GM19240 (cell line): ENCODE measurements at regions not wholly inside any gene's neighbourhood (a gene's known extent, or its start where the extent isn't known, plus 50 kb on each side); places are given as distances from the start of the nearest gene placed in this dataset.

Experiments
- DNase-seq: peaks from one replicate; pipeline ENCODE4 v3.0.0; 2011; ENCODE audit warnings: low spot score; ENCODE audit not compliant: insufficient read length

DNA sequence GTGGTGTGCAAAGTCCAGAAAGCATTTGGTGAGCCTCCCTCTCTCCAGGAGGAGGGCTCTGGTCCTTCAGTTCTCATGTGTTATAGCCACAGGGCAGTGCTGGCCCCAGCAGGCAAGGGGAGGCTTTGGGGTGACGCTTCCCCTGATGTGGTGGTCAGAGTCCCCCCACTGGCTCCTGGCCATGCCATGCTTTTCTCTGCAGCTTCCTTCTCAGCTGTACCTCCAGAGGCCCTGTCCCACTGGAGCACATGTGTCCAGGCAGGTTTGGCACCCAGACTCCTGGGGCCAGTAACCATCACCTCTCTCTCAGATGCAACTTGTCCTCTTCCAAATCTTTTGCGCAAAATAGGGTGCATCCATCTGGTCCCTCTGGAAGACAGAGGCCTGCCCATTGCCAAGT, 233.0 kb upstream of the ZNF32 start:
- DNase-seq: no peak

DNA sequence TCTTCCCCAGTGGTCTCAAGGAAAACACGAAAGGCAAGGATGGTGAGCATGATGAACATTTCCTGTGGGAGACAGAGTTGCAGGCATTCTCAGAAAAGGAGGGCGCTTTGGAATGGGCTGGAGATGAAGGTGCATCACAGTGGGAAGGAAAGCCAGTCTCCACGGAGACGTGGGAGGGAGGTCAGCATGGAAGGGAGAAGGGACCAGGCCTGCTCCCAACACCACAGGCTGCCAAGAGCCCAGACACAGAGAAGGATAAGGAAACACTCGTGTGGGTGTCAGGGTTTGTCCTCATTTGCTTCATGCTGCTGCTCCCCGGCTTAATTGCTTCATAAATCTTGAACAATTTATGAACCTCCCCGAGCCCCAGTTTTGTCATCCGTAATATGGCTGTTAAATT, 231.5 kb upstream of the ZNF32 start:
- no peak for DNase-seq

DNA sequence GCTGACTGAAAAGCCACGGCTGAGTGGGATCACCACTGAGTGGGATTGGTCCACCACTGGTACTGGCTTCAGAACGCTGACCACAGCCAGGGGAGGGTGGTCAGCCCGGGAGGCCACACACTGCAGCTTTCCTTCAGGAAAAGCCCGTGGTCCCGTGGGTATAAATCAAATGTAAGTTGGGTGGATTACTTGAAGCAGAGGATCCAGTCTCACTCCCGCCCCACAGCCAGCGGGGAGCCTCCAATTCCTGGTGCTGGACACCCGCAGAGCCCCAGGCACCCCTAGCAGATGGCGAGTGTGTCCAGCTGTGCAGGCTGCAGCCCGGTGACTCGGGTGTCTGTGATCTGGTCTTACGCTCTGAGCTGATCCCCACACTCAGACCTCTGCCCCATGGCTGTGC, 231.1 kb upstream of the ZNF32 start:
- DNase-seq: no peak

DNA sequence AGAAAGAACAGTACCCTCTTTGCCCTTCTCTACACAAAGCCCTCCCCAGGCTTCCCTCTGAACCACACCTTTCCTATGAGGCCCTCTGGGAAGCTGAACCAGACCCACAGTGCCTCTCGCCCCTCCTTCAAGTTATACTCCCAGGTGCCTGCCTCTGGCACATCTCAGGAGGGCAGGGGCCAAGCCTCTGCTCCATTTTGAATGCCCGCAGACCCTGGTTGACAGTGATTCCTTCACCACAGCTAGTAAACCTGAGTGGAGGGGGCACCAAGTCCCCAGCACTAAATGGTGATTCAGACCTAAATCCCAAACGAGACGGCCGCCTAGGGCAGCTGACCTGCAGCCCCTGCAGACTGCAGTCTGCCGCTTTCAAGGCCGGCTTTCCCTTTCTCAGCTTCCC, 230.5 kb upstream of the ZNF32 start:
- no peak for DNase-seq

DNA sequence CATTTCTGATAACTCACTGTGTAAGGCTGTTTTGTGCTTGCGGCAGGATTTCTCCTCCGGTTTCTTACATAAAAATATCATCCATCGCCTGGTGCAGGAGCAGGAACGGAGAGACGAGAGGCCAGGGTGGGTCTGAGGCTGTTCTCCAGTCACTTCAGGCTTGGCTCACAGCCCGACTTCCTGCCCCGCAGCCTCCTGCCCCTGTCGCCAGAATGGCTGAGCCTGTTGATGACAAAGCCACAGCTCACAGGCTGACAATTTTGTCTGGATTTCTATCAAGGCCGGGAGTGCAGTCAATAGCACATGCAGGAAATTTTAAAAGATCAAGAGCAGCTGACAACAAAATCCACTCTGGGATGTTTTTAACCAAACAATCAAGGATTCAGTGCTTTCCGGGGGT, 229.7 kb upstream of the ZNF32 start:
- no peak for DNase-seq

DNA sequence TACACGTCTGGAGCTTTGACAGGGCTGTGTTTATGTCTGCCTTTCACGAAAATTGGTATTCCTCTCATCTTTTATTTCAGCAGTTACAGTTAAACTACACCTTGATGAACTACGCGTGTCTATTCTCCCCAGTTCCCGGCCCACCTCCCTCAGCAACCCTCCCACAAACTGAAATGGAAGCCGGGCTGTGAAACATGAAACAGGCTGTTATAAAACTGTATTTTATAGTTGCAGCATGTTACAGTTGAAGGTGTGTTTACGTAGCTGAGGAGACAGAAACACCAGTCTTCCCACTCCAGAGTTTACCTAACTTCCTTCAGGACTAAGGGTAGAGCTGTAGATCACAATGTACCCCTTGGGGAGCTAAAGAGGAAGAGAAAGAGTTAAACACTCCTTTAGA, 228.3 kb upstream of the ZNF32 start:
- DNase-seq: no peak

DNA sequence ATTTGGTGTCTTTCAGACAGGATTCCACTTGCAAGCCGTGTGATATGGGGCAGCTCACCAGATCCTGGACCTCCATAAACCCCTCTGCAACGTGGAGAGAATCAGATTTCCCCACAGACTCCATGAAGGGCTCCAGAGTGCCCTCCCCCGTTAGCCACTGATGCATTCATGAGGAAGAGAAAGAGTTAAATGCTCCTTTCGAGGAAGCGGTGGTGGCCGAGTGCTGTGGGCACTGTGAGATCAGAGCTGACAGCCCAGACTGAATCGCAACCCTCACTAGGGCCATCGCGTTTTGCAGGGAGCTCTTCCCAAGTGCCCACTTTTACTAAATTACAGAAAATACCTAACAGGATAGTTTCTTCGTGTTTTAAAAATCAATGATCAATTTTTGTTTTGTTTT, 226.3 kb upstream of the ZNF32 start:
- no peak for DNase-seq

DNA sequence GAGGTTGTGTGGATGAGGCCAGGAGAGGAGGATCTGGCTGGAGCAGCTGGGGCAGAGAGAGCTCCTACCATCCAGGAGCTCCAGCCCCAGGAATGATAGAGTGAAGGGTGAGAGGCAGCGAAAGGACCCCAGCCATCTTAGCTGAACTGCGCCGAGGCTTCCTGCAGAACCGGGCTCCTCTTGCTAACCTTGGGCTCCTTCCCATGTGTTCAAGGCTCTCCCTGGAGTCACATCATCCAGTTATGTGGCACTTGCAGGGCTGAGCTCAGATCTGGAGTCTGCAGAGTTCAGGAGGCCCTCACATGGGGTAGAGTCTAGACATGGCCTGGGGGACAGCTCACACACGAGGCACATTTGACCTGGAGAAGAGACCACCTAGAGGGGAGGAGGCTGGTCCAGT, 225.0 kb upstream of the ZNF32 start:
- no peak for DNase-seq

DNA sequence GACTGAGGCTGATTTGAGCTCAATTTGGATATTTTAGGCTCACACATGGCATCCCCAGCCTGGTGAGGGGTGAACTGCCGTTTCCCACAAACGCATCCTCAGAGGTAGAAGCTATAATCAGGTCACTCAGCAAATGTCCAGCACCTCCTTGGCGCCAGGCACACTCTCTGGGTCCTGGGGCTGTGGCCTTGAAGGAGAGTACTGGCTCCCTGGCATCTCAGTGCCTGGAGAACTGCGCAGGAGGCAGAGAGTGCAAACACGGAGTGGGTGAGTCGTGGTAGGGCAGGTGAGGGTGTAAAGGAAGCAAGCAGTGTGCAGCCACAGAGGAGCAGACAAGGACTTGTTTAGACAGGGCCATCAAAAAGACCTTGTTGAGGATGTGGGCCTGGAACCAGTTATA, 224.0 kb upstream of the ZNF32 start:
- DNase-seq: no peak

DNA sequence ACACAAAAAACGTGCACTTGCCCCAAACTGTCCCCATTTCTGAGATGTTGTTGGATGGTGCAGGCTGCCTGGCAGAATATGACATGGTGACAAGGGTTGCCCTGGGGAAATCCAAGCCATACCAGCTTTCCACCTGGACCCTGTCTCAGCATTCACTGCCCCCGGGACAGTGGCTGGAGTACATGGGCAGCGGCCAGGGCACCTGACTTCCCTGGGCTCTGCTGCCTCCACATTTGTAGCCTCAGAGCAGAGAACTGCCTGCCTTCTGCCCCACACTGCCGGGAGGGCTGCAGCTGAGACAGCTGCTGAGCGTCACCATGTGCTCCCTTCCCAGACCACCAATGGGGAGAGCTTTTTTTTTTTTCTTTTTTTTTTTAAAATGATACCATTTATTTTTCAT, 222.9 kb upstream of the ZNF32 start:
- no peak for DNase-seq

DNA sequence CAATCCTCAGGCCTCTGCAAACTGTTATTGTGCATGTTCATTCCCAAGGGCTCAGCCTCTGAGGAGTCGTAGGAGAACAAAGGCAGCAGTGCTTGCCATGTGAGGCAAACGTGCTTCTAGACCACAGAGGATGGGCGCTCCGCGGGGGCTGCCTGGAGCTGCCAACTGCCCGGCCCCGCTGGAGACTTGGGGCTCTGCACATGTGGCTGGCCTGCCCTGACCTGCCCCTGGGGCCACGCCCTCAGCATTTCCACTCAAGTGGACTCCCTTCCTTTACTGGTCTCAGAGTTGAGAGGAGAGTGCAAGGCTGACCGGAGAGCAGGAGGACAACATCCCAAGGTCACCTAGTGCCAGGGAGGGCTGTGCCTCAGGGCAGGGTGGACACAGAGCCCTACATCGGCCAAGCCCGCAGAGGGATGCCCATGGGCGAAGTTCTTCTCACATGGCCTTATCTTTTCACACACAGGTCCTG, 222.3 kb upstream of the ZNF32 start:
- no peak for DNase-seq

DNA sequence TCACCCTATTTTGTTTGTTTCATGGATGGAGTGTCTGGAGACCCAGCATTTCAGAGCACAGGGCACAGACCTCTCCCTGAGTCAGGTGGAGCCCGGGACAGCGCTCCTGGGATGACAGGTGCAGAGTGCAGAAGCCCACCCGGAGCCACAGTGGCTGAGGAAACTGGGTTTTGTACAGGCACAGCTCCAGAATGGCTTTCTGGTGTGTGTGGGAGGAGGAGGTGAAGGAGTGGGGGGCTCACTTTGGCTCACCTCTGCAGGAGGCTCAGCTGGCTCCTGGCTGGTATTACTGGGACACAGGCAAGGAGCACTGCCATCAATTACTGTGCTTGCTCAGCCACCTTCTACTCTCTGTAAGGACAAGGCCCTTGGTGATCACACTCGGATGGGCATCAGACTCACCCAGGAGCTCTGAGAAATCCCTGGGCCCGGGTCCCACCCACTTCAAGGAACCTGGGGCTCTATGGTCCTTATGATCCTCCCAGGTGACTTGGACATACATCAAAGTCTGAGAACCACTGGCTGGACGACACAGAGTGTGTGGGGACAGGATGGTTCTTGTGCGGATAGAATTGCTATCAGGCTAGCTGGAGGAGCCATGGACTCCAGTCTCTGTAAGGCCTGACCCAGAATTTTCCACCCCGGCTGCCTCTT, 221.1 kb upstream of the ZNF32 start:
- DNase-seq: no peak

DNA sequence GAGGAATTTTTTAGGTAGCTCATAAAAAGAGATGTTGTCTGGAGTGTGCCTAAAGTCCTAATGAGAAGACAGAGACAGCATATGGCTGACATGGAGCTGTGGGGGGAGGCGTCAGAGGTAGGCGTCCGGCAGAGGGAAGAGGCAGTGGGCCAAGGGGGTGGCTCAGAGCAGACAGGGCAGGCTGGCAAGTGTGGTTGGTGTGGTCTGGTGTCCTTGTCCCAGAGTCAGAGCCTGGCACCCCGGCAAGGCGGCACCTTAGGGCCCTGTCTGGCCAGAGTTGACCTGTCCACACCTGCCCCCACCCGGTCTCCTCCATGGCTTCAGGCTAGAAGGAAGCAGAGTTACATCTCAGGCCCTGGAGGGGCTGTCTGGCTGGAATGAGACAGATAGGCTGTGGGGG, 220.3 kb upstream of the ZNF32 start:
- DNase-seq: no peak

DNA sequence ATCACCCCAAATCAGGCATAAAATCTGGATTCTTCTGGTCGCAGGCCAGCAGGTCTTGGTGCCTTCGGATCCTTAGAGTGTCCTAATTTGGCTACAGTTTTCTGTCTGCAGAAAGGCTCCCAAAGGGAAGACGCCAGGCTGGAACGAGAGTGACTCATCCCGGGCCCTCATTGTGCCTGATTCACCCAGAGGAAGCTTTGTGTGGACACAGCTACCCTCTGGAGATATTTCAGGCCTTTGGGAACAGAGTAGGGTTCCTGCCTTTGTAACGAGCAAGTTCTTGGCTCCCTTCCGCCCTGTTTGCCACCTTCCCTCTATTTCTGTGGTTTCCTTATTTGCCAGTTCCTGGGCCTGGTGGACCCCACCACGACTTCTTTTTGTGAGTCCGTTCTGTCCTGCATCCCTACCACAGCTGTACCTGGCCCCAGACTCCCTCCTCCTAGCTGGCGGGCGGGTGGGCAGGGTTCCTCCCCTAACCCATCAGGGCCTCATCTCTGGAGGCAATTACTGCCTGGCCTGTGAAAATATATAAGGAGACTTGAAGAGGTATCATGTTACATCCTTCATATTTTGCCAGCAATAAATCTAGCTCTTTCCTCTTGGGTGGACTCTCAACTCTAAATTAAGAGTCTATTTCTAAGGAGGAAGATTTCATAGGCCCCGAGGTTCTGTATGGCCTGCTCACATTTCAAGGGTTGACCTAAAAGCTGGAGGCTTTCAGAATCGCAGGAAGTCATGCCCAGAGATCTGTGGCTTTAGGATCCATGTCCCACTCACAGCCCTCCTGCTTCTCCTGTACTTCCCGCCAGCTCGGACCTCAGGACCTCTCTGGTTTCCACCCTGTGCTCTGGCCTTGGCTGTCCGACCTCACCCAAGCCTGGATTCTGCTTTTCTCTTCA, 219.2 kb upstream of the ZNF32 start:
- no peak for DNase-seq

DNA sequence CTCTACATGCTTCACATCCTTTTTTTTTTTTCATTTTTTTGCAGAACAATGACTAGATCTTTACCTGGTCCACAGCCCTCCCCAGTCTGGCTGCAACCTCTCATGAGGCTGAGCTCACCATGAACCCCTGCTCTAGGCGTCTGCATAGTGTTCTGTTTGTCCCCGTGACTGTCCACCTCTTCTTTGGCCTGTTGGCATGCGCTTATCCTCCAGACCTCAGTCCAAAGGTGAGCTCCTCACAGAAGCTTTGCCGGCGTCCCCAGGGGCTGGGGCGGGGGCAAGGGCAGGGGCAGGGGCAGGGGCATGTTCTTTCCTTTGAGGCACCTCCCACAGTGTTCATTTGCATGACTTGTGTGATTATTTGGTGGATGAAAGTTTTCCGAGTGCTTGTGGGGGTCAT, 218.4 kb upstream of the ZNF32 start:
- DNase-seq: no peak

DNA sequence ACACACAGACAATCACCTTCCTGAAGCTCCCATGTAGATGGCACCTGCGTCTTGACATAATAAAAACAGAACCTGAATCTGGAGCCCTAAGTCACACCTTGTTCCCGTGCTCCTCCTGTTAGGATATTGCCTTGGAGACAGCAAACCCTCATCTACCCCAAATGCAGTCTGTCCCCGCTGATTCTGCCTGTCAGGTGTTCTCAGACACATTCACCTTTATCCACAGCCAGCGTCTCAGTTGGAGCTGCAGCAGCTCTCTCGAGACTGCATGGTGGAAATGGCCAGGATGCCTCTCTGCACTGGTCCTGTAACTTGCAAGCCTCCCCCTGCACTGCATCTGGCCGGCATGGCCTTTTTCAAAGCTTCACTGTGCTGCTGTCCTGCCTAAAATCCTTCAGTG, 218.0 kb upstream of the ZNF32 start:
- no peak for DNase-seq

DNA sequence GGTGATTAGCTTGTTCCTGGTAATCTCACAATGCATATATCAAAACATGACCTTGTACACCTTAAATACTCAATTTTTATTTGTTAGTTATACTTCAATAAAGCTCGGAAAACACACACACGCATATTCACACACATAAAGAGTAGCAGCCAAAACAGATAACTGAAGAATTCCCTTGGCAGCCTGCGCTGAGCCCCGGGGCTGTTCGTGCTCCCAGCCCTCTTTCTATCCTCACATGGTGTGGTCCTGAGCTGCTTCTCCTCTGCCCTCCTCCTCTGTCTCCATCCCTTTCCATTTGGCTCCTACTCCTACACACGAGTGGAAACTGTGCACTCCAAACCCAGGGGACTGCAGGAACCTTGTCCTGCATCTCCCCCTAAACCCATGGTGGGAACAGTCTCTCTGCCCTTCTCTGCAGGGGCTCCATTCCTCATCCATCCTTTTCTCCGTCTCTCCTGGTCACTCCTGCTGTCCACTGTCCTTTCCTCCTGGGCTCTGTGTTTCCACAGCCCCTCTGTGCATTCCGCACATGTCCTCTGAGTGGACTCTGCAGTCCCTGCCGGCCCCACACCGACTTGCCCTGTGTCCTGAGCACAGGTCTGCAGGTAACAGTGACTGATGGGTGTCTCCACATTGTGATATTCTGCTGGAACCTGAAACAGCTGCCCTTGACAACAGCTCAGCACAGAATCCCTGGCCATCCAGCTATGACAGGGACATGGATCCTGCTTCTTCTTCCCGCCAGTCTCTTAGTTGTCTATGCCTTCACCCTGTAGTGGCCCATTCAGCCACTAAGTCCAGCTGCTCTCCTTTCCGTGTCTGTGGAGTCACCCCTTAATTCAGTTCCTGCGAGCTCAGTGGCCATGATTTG, 216.8 kb upstream of the ZNF32 start:
- no peak for DNase-seq

DNA sequence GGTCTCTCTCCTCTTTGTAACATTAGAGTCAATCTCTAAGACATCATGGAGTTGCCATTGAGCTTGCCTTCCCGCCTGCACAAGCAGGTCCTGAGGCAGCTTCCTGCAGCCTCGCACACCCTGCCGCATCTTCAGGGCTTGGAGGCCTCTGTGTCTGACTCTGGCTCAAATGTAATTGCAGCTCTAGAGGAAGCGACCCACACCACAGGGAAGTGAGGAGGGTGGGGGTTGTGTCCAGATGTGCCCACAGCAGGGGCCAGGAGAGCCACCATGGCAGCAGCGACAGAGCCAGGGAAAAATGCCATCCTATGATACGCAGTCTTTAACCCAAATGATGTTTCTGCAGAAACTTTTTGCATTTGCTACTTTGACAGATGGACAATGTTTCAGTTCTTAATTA, 216.0 kb upstream of the ZNF32 start:
- no peak for DNase-seq

DNA sequence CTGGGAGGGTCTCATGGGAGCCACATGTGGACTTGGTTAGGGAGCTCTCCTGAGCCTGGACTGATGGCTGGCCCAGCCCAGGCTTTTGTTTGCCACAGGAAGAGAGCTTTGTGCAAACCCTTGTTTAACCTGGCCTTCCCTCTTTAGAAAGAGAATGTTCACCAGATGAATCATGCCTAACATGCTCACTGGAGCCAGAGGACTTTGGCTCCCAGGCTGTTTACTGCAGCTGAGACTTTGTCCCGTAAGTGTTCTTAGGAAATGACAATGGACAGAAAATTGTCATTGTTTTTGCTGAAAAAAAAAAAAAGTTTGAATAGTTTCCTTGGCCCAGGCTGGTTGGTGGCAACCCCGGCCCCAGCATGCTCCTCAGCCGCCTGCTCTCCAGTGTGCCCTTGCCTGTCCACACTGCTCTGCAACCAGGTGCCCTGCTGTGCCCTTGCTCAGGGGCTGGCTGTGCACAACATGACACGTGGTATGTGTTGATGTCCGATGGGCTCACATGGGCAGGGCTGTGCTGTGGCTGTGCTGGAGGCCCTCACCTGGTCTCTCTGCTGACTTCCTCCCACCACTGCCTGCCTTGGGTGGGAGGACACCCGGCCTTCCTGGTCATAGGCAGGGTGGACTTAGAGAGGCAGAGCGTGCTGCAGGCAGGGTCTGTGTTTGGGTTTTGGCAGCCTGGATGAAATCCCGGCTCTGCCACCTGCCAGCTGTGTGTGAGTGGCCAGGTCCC, 215.3 kb upstream of the ZNF32 start:
- DNase-seq: no peak

DNA sequence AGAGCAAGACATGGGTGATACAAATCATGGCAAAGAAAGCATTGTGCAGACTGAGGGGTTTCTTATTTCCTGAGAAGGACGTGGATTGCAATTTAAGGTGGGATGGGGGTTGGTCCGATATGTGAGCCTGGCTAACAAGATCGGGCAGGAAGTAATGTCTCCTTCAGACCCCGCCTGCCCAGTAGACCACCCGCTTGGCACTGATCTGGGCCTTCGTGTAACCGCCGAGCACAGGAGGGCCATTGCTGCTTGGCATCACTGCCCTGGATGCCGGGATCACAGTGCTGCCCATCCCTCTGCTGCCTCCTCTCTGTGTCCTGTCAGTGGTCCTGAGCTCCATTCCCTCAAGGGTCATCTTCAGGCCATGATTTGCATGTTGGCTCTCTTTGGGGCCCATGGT, 214.6 kb upstream of the ZNF32 start:
- DNase-seq: no peak

DNA sequence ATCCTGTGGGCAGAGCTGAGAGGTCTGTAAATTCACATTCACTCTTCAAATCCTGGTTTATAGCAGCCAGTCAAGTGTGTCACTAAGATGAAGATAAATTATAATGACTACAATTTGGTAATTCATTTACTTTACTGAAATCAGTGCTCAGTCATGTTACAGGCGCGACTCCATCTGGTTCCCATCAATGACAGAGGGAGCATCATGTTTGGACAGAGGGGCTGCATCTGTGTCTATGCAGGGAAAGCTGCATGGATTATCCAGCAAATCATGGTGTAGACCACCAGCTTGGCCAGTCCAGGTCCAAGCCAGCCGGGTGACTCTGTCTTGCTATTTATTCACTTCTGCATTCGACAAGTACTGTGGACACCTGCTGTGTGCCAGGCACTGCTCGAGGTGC, 214.1 kb upstream of the ZNF32 start:
- no peak for DNase-seq
